Brain microvascular endothelial cell (primary cell): ENCODE measurements at regions not wholly inside any gene's neighbourhood (a gene's known extent, or its start where the extent isn't known, plus 50 kb on each side); places are given as distances from the start of the nearest gene placed in this dataset.
"Not testable (repeated sequence)": the region's sequence is repeated elsewhere in the genome, so short reads cannot be mapped to it uniquely, and the experiment has no call there.

Source experiments
- DNase-seq: peaks from one replicate; pipeline ENCODE4 v3.0.0-alpha.2; 2020
- H3K27ac ChIP-seq: fragments of 250-450 bp; sonication (Bioruptor Pico); 2 replicates; pipeline ENCODE4 v1.5.1; 2020; ENCODE audit warnings: mild to moderate bottlenecking, moderate library complexity
- H3K27me3 ChIP-seq: fragments of 250-450 bp; sonication (Bioruptor Pico); replicated peaks from 2 replicates; pipeline ENCODE4 v1.5.1; 2020; ENCODE audit warnings: mild to moderate bottlenecking
- H3K36me3 ChIP-seq: fragments of 250-450 bp; sonication (Bioruptor Pico); replicated peaks from 2 replicates; pipeline ENCODE4 v1.5.1; 2020; ENCODE audit warnings: mild to moderate bottlenecking
- H3K4me3 ChIP-seq: 2 replicates; pipeline ENCODE4 v1.5.1; 2011; ENCODE audit warnings: low read depth, mild to moderate bottlenecking, control low read depth, low read length, moderate library complexity
- CTCF ChIP-seq: IDR thresholded peaks from 2 replicates; pipeline ENCODE4 v1.5.1; 2011; ENCODE audit warnings: low read depth, mild to moderate bottlenecking, moderate library complexity, low read length, control low read depth, inconsistent platforms; ENCODE audit errors: missing control alignments
- in situ Hi-C: cut with HindIII; loops from 2 replicates; pipeline ENCODE4 v1.10.0; 2017; ENCODE audit warnings: low sequenced_read_pairs, low pct_ligation_motif_present

GRCh38 chr11:13614918-13615317, 53.5 kb upstream of the FAR1 start:
- H3K4me3 ChIP-seq, in situ Hi-C loops, H3K36me3 ChIP-seq, H3K27ac ChIP-seq, H3K27me3 ChIP-seq, DNase-seq: not testable (repeated sequence)

DNA sequence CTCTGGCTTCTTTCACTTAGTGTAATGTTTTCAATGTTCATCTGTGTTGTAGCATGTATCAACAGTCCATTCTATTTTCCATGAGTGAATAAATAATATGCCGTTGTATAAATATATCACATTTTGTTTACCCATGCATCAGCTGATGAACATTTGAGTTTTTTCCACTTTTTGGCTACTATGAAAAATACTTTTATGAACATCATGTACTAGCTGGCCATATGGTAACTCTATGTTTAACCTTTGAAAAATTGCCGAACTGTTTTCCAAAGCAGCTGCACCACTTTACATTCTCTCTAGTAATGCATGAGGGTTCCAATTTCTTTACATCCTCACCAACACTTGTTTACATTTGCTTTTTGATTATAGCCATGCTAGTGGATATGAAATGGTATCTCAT, 59.8 kb upstream of the FAR1 start:
- no peak overlapping the region for H3K4me3 ChIP-seq
- H3K36me3 ChIP-seq: no peaks in the 10 kb centered on the region
- no peak for TF ChIP-seq CTCF
- no peak overlapping the region for H3K27ac ChIP-seq
- H3K27me3 ChIP-seq: no peaks in the 10 kb centered on the region
- DNase-seq: no peak
- in situ Hi-C loops: no loop called here

DNA sequence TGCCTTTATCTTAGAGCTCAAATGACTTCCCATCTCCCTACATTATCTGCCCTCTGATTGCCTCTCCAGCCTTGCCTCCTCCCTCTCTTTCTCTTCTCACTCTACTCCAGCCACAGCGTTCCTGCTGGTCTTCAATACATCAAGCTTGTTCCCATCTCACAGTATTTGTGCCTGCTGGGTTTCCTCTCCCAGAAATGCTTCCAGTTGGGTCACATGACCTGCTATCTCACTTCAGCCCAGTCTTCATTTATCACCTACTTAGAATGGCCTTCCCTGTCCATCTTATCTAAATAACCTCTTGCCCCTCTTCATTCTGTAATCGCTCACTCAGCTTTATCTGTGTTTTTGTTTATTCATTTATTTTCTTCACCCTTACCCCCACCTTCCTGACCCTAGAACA, 61.8 kb upstream of the FAR1 start:
- in situ Hi-C loops: no loop called here
- DNase-seq: no peak
- H3K36me3 ChIP-seq: no peaks in the 10 kb centered on the region
- no peak overlapping the region for H3K27ac ChIP-seq
- no peaks in the 10 kb centered on the region for H3K27me3 ChIP-seq
- no peak overlapping the region for H3K4me3 ChIP-seq
- no peak for TF ChIP-seq CTCF

DNA sequence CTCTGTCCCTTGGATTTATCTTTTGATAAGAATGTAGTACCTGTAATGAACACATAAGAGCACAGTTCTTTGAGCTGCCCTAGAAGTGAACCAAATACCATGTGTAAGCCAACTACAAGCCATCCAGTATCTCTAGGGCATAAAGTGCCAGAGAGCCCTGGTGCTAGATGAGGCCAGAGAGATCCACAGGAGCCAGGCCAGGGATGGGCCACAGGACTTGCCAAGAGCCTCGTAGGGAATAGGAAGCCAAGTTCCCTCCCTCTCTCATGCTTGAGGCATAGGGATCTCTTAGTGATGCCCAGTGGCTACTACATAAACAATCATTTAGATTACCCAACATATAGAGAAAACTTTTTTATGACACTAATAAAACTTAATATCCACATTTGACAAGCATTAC, 64.8 kb upstream of the FAR1 start:
- no peak for DNase-seq
- in situ Hi-C loops: no loop called here
- Histone ChIP-seq H3K27ac (no peak overlapping the region), H3K36me3 (no peaks in the 10 kb centered on the region), H3K27me3 (no peaks in the 10 kb centered on the region), H3K4me3 (no peak overlapping the region)
- TF ChIP-seq CTCF: no peak

DNA sequence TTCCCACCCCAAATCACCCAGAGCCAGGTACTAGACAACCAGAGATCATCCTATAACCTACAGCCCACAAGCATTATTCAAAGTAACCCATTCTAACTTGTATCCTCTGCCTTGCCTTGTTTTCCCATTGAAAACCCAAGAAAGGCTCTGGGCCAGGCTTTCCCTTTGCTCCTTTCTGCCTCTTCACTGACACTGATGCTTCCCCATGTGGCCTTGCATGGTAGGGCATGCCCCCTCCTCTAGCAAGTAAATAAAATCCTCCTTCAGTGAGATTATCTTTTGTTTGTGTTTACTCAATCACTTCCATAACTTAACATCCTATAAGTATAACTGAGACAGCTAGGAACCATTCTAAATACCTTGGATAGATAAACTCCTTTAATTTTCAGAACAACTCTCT, 65.6 kb upstream of the FAR1 start:
- DNase-seq: no peak
- no peaks in the 10 kb centered on the region for H3K27me3 ChIP-seq
- no peak for TF ChIP-seq CTCF
- H3K27ac ChIP-seq: no peak overlapping the region
- in situ Hi-C loops: no loop called here
- H3K4me3 ChIP-seq: no peak overlapping the region
- no peaks in the 10 kb centered on the region for H3K36me3 ChIP-seq

DNA sequence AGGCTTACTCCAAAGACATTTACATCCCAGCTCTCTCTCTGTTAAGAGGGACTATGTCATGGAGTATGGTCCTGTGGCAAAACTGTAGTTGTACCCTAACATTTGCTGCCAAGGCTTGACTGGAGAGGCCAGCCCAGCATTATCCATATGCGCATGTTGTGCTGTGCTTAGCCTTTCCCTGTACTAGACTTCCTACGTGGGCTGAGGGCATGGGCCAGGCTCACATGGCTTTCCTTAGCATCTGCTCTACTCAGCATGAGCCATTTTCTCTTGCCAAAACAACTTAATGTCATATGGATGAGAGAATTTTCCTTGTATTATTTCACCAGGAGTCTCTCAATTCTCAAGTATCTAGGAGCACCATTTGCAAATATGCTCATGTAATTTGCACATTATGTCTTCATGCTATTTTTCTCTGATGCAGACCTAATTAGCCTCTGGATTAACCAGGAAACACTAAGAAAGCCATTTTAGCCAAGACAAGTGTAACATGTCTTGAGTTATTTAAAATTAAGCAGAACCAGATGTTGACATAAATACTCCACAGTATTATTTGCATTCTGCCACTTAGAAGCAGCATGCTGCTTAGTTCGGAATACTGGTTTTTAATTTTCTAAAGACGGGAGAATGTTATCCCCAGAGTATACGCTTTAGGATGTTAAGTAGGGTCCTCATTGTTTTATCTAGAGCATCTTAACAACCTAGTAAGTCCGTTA, 71.7 kb upstream of the FAR1 start:
- Histone ChIP-seq H3K4me3 (no peak overlapping the region), H3K36me3 (no peaks in the 10 kb centered on the region), H3K27me3 (no peaks in the 10 kb centered on the region), H3K27ac (no peak overlapping the region)
- in situ Hi-C loops: no loop called here
- no peak for DNase-seq
- TF ChIP-seq CTCF: no peak
